ENCODE measurements at regions not wholly inside any gene's neighbourhood (a gene's known extent, or its start where the extent isn't known, plus 50 kb on each side); places are given as distances from the start of the nearest gene placed in this dataset.

GRCh38 chr1:36602184-36602583 is 119.5 kb upstream of the CSF3R start:
- no peak for DNase-seq

- no peak for DNase-seq
Measured at GRCh38 chr1:36599828-36600227, 117.1 kb upstream of the CSF3R start.

- DNase-seq = no peak
Measured at GRCh38 chr1:36597514-36597913, 114.8 kb upstream of the CSF3R start.

DNA sequence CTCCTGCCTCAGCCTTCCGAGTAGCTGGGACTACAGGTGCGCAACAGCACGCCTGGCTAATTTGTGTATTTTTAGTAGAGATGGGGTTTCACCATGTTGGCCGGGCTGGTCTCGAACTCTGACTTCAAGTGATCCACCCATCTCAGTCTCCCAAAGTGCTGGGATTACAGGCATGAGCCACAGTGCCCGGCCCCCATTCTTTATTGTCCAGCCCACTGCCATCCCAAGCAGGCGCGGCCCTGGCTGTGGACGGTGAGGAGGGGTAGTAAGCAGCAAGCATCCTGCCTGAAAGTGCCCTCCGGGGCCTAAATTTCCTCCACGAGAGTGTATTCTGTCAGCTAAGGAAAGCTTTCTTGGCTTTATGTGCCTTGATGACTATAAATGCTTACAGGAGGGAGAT is 113.2 kb upstream of the CSF3R start:
- DNase-seq = no peak

DNA sequence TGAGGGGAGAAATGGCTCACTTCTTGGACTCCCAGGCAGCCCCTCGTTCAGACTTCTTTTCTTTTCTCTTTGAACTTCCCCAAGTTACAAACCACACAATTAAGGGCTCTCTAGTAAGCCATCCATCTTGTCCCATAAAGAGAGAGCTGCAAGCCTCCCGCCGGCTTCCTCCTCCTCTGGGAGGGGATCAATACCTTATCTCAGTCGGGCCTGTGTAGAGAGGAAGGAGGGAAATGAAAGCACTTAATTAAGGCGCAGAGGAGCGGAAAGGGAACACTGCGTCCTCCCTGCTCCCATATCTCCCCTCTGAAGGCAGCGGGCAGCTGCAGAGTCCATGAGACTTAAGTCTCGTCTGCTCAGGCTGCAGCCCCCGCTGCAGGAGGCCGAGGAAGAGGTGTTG is 112.6 kb upstream of the CSF3R start:
- DNase-seq = no peak

- no peak for DNase-seq
Measured at GRCh38 chr1:36594023-36594422, 111.3 kb upstream of the CSF3R start.

GRCh38 chr1:36591278-36591677 is 108.6 kb upstream of the CSF3R start:
- DNase-seq = no peak

DNA sequence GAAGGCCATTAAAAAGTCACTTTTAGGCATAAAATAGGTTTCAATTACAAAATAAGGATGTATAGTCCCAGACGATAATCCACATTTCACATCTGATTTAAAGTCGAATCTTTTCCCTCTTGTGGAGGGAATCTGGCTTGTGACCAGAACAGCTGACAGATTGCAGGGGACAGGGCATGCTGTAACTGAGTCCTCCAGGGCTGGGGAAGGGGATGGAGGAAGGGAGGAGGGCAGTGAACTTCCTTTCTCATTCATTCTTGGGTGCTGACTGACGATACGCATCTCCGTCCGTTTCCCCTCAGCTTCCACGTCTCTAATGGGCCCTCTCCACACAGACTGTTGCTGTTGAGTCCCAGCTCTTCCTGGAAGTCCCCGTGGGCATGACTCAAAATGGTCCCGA is 108.1 kb upstream of the CSF3R start:
- DNase-seq = no peak

DNA sequence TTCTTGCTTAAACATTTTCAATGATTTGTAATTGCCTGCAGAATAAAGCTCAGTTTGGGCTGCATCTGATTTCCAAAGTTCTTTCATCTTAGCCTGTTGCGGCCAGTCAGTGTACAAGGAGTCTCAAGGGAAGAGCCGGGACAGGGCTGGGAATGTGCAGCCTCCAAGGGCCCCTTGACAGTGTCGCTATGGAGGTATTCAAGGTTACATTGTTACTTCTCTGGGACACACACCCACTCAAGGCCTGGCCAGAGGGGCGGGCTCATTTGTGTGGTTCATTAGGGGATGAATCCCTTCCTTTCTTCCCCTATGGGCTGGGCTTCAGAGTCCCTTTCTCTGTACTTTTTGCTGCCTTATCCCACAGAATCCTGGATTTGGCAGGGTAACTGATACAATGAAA is 107.6 kb upstream of the CSF3R start:
- DNase-seq = no peak

GRCh38 chr1:36588972-36589371 is 106.3 kb upstream of the CSF3R start:
- no peak for DNase-seq

- no peak for DNase-seq
Measured at GRCh38 chr1:36585569-36586548, 103.1 kb upstream of the CSF3R start.

DNA sequence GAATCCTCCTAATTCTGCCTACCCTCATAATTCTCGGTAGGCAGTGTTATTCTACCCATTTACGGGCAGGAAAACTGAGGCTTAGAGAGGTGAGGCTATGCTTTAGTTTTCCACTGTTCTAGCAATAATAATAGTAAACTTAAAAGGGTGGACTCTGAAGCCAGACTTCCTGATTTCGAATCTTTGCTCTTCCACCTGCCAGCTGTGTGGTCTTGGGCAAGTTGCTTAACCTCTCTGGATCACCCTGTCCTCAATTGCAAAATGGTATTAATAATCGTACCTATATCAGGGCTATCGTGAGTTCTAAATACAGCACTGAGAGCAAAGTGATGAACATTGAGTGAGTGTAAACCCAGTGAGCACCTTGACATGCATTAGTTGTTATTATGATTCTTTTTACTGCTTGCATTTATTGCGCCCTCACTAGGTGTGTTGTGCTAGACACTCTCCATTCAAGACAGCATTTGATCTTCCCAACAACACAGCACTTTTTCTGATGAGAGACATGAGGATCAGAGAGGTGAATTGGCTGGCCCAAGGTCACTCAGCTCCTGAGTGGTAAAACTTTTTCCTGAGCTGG is 102.3 kb upstream of the CSF3R start:
- DNase-seq = no peak

- no peak for DNase-seq
Measured at GRCh38 chr1:36583980-36584782, 101.5 kb upstream of the CSF3R start.

GRCh38 chr1:36583080-36583479 is 100.4 kb upstream of the CSF3R start:
- DNase-seq = no peak

DNA sequence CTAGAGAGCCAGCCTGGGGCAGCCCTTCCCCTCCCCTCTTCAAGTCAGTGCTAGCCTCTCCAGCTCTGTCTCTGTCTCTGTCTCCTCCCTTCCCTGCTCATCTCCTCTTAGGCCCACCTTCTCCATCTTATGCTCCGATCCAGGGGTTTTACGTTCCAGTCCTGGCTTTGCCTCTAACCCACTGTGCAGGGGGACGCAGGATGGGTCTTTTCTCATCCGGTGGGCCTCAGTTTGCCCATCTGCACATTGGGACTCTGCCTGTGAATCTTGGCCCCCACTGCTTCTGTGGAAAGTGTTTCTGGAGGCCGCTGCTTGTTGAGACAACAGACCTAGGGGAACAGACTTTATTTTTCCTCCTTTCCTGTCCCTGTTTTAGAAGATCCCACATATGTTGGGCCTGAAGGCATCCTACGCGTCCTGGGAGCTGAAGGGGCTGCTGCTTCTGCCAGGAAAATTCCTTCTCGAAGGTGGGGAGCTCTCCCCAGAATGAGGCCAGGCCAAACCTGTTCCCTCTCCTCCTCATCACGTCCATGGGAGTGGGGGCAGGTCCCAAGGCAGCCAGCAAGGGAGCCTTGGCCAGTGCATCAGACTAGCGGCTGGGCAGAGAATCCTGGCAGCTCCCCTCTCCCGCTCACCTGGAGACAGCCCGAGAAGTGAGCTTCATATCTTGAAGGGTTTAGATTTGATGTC is 99.5 kb upstream of the CSF3R start:
- DNase-seq = no peak

DNA sequence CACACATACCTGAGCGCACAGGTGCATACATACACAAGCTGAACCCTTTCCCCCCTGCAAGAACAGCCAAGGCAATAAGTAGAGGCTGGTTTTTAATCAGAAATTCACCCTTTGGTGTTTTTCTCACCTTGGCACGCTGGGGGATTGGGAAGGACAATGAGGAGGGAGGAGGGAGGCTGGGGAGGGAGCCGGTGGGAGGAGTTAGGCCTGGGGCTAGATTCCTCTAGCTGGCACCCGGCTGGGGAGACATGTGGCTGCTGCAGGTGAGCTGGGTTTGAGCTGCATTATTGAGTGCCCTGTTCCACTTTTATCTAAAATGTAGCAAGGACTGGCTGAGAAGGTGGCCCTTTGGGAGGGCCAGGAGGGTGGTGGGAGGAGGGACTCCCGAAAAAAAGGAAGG is 97.8 kb upstream of the CSF3R start:
- DNase-seq = no peak

DNA sequence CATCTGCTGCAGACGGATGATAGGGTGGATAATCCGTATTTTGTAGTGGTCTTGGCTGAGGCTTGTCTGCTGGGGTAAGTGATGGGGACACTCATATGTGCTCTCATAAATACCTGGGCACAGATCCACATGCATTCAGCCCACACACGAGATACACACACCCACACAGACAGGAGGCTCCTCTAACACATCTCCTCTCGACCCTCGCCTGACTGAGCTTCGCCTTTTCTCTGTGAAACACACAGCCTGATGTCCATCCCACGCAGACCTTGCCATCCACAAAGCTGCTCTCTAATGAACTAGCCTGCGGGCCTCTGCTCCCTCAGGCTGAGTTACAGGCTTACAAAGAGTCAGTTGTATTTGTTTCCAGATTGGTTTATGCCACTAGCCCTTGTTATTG is 96.3 kb upstream of the CSF3R start:
- no peak for DNase-seq

GRCh38 chr1:36576551-36577110 is 93.9 kb upstream of the CSF3R start:
- DNase-seq = no peak

DNA sequence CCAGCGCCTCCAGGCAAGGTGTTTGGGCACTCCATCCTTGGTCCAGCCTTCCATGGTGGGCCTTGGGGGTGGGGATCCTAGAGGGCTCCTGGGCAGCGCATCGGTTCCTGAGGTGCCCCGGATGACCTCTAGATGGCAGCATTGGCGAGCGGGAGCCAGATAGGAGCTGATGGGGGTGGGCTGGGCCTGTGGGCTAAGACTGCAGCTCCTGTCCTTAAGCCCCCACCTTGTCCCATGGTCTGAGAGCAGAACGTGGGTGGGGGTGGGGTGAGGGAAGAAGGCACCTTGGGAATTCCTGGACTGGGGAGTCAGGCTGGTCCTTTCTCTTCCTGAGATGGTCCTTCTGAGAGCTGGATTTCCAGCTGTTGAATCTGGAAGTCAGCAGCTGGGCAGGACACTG is 93.4 kb upstream of the CSF3R start:
- peak; percentile 73 for DNase-seq

- DNase-seq = no peak
Measured at GRCh38 chr1:36573445-36573844, 90.7 kb upstream of the CSF3R start.

GRCh38 chr1:36572906-36573305 is 90.2 kb upstream of the CSF3R start:
- DNase-seq = no peak

- DNase-seq = no peak
Measured at GRCh38 chr1:36572142-36572715, 89.5 kb upstream of the CSF3R start.

Data from activated CD4-positive, alpha-beta T cell treated with anti-CD3 and anti-CD28 coated beads for 48 hours (primary cell).